ENCODE measurements at regions not wholly inside any gene's neighbourhood (a gene's known extent, or its start where the extent isn't known, plus 50 kb on each side); places are given as distances from the start of the nearest gene placed in this dataset.

GRCh38 chr2:205885492-205886099 is 200.4 kb downstream of the INO80D start:
- Histone ChIP-seq H3K4me3 (ENCODE audit: insufficient read depth, low read length) (no peak overlapping the region), H3K4me2 (ENCODE audit: insufficient read depth, low read length) (peak overlapping the region; percentile 40), H4K20me1 (ENCODE audit: insufficient read depth, low read length) (no peaks in the 10 kb centered on the region), H3K79me2 (ENCODE audit: insufficient read depth, low read length) (no peaks in the 10 kb centered on the region), H3K36me3 (ENCODE audit: insufficient read depth, low read length) (no peaks in the 10 kb centered on the region), H3K27ac (ENCODE audit: low read depth, low read length) (no peak overlapping the region), H3K27me3 (ENCODE audit: insufficient read depth, low read length) (peaks cover 6% of the 10 kb centered on the region), H2AFZ (ENCODE audit: low read length) (peak overlapping the region; percentile 59), H3K9me3 (ENCODE audit: low read depth, low read length) (no peaks in the 10 kb centered on the region), H3K4me1 (ENCODE audit: insufficient read depth, low read length) (no peaks in the 10 kb centered on the region)
- TF ChIP-seq, protein P1, sequence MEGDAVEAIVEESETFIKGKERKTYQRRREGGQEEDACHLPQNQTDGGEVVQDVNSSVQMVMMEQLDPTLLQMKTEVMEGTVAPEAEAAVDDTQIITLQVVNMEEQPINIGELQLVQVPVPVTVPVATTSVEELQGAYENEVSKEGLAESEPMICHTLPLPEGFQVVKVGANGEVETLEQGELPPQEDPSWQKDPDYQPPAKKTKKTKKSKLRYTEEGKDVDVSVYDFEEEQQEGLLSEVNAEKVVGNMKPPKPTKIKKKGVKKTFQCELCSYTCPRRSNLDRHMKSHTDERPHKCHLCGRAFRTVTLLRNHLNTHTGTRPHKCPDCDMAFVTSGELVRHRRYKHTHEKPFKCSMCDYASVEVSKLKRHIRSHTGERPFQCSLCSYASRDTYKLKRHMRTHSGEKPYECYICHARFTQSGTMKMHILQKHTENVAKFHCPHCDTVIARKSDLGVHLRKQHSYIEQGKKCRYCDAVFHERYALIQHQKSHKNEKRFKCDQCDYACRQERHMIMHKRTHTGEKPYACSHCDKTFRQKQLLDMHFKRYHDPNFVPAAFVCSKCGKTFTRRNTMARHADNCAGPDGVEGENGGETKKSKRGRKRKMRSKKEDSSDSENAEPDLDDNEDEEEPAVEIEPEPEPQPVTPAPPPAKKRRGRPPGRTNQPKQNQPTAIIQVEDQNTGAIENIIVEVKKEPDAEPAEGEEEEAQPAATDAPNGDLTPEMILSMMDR (IDR thresholded peaks at IDR 0.05; ENCODE audit: extremely low read depth, low read depth, low read length), result peak; percentile 96
- peak; percentile 93 for DNase-seq (ENCODE audit: insufficient read length, low spot score, missing footprints)

GRCh38 chr2:205883965-205884364 is 201.7 kb downstream of the NRP2 start:
- TF ChIP-seq, protein P1 (IDR thresholded peaks at IDR 0.05; ENCODE audit: extremely low read depth, low read depth, low read length), result no peak
- H3K79me2 ChIP-seq (ENCODE audit: insufficient read depth, low read length), result no peaks in the 10 kb centered on the region
- no peak for DNase-seq (ENCODE audit: insufficient read length, low spot score, missing footprints)

GRCh38 chr2:205882806-205883425 is 200.6 kb downstream of the NRP2 start:
- Histone ChIP-seq H2AFZ (ENCODE audit: low read length) (no peak overlapping the region), H3K27ac (ENCODE audit: low read depth, low read length) (no peak overlapping the region), H3K4me2 (ENCODE audit: insufficient read depth, low read length) (no peak overlapping the region), H3K27me3 (ENCODE audit: insufficient read depth, low read length) (peaks cover 13% of the 10 kb centered on the region), H4K20me1 (ENCODE audit: insufficient read depth, low read length) (no peaks in the 10 kb centered on the region), H3K4me3 (ENCODE audit: insufficient read depth, low read length) (no peak overlapping the region), H3K79me2 (ENCODE audit: insufficient read depth, low read length) (no peaks in the 10 kb centered on the region), H3K36me3 (ENCODE audit: insufficient read depth, low read length) (no peaks in the 10 kb centered on the region), H3K4me1 (ENCODE audit: insufficient read depth, low read length) (no peaks in the 10 kb centered on the region), H3K9me3 (ENCODE audit: low read depth, low read length) (no peaks in the 10 kb centered on the region)
- TF ChIP-seq, protein P1 (IDR thresholded peaks at IDR 0.05; ENCODE audit: extremely low read depth, low read depth, low read length), result no peak
- no peak for DNase-seq (ENCODE audit: insufficient read length, low spot score, missing footprints)

More at GRCh38 chr2:205883965-205884364, 201.7 kb downstream of the NRP2 start:
- Histone ChIP-seq H3K4me3 (ENCODE audit: insufficient read depth, low read length) (no peak overlapping the region), H3K4me2 (ENCODE audit: insufficient read depth, low read length) (no peak overlapping the region), H3K27me3 (ENCODE audit: insufficient read depth, low read length) (peaks cover 9% of the 10 kb centered on the region), H3K36me3 (ENCODE audit: insufficient read depth, low read length) (no peaks in the 10 kb centered on the region), H2AFZ (ENCODE audit: low read length) (no peak overlapping the region), H4K20me1 (ENCODE audit: insufficient read depth, low read length) (no peaks in the 10 kb centered on the region), H3K4me1 (ENCODE audit: insufficient read depth, low read length) (no peaks in the 10 kb centered on the region), H3K27ac (ENCODE audit: low read depth, low read length) (no peak overlapping the region), H3K9me3 (ENCODE audit: low read depth, low read length) (no peaks in the 10 kb centered on the region)

GRCh38 chr2:205880048-205880447 is 197.7 kb downstream of the NRP2 start:
- no peak overlapping the region for H3K4me3 ChIP-seq (ENCODE audit: insufficient read depth, low read length)
- H3K4me1 ChIP-seq (ENCODE audit: insufficient read depth, low read length), result no peaks in the 10 kb centered on the region
- H3K27me3 ChIP-seq (ENCODE audit: insufficient read depth, low read length), result peaks cover 13% of the 10 kb centered on the region
- H4K20me1 ChIP-seq (ENCODE audit: insufficient read depth, low read length), result no peaks in the 10 kb centered on the region
- no peak overlapping the region for H3K4me2 ChIP-seq (ENCODE audit: insufficient read depth, low read length)
- TF ChIP-seq, protein P1 (IDR thresholded peaks at IDR 0.05; ENCODE audit: extremely low read depth, low read depth, low read length), result no peak
- H3K36me3 ChIP-seq (ENCODE audit: insufficient read depth, low read length), result no peaks in the 10 kb centered on the region
- H2AFZ ChIP-seq (ENCODE audit: low read length), result no peak overlapping the region
- H3K27ac ChIP-seq (ENCODE audit: low read depth, low read length), result no peak overlapping the region
- no peak for DNase-seq (ENCODE audit: insufficient read length, low spot score, missing footprints)
- no peaks in the 10 kb centered on the region for H3K79me2 ChIP-seq (ENCODE audit: insufficient read depth, low read length)
- no peaks in the 10 kb centered on the region for H3K9me3 ChIP-seq (ENCODE audit: low read depth, low read length)

Data from osteoblast (primary cell).